ENCODE measurements at regions not wholly inside any gene's neighbourhood (a gene's known extent, or its start where the extent isn't known, plus 50 kb on each side); places are given as distances from the start of the nearest gene placed in this dataset.

GRCh38 chr7:136601772-136602171 is 266.7 kb upstream of the CHRM2 start:
- Histone ChIP-seq H3K36me3 (ENCODE audit: low read depth) (no peaks in the 10 kb centered on the region), H4K20me1 (ENCODE audit: insufficient read depth) (no peaks in the 10 kb centered on the region), H3K9me3 (ENCODE audit: insufficient read depth, low read depth) (no peaks in the 10 kb centered on the region), H3K79me2 (ENCODE audit: low read depth) (no peaks in the 10 kb centered on the region), H3K4me3 (no peak overlapping the region), H3F3A (ENCODE audit: insufficient read depth, low read depth) (no peaks in the 10 kb centered on the region), H3K27me3 (ENCODE audit: insufficient read depth, low read depth) (0 out of 2 replicates have a peak, but pooled peaks cover 3% of the 10 kb centered on the region), H3K9me2 (ENCODE audit: insufficient read depth) (no peaks in the 10 kb centered on the region), H2AFZ (no peak overlapping the region), H3K4me1 (replicated peaks; ENCODE audit: insufficient read depth) (no peaks in the 10 kb centered on the region), H3K27ac (no peak overlapping the region), H3K4me2 (no peak overlapping the region)
- ChIA-PET POLR2A (ENCODE audit: unreplicated experiment) (no interaction called here), CTCF (no interaction called here)
- no peak for DNase-seq
- intact Hi-C loops (cut with micrococcal nuclease; ENCODE audit: unreplicated experiment), result no loop called here
- no TSS peak for BruUV-seq (replicated peaks)
- no peak for TF ChIP-seq EZH2 (IDR thresholded peaks at IDR 0.05; ENCODE audit: low read depth)
- TF ChIP-seq, protein P1, sequence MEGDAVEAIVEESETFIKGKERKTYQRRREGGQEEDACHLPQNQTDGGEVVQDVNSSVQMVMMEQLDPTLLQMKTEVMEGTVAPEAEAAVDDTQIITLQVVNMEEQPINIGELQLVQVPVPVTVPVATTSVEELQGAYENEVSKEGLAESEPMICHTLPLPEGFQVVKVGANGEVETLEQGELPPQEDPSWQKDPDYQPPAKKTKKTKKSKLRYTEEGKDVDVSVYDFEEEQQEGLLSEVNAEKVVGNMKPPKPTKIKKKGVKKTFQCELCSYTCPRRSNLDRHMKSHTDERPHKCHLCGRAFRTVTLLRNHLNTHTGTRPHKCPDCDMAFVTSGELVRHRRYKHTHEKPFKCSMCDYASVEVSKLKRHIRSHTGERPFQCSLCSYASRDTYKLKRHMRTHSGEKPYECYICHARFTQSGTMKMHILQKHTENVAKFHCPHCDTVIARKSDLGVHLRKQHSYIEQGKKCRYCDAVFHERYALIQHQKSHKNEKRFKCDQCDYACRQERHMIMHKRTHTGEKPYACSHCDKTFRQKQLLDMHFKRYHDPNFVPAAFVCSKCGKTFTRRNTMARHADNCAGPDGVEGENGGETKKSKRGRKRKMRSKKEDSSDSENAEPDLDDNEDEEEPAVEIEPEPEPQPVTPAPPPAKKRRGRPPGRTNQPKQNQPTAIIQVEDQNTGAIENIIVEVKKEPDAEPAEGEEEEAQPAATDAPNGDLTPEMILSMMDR (conservative IDR thresholded peaks at IDR 0.05), result no peak

- Histone ChIP-seq H3K79me2 (ENCODE audit: low read depth) (no peaks in the 10 kb centered on the region), H4K20me1 (ENCODE audit: insufficient read depth) (no peaks in the 10 kb centered on the region), H3K36me3 (ENCODE audit: low read depth) (no peaks in the 10 kb centered on the region), H3K27ac (no peak overlapping the region), H2AFZ (no peak overlapping the region), H3K9me3 (ENCODE audit: insufficient read depth, low read depth) (no peaks in the 10 kb centered on the region), H3K4me2 (no peak overlapping the region), H3K27me3 (ENCODE audit: insufficient read depth, low read depth) (0 out of 2 replicates have a peak, but pooled peaks cover 3% of the 10 kb centered on the region), H3F3A (ENCODE audit: insufficient read depth, low read depth) (no peaks in the 10 kb centered on the region), H3K4me1 (replicated peaks; ENCODE audit: insufficient read depth) (no peaks in the 10 kb centered on the region), H3K9me2 (ENCODE audit: insufficient read depth) (no peaks in the 10 kb centered on the region), H3K4me3 (no peak overlapping the region)
- no TSS peak for BruUV-seq (replicated peaks)
- DNase-seq, result no peak
- intact Hi-C loops (cut with micrococcal nuclease; ENCODE audit: unreplicated experiment), result no loop called here
- ChIA-PET CTCF (no interaction called here), POLR2A (ENCODE audit: unreplicated experiment) (no interaction called here)
- TF ChIP-seq EZH2 (IDR thresholded peaks at IDR 0.05; ENCODE audit: low read depth), result no peak
- TF ChIP-seq, protein P1 (conservative IDR thresholded peaks at IDR 0.05), result no peak
Observed at GRCh38 chr7:136600475-136600874, 268.0 kb upstream of the CHRM2 start.

GRCh38 chr7:136594739-136595144 is 273.7 kb upstream of the CHRM2 start:
- DNase-seq, result no peak
- H3K9me2 ChIP-seq (ENCODE audit: insufficient read depth), result 0 out of 2 replicates have a peak, but pooled peaks cover 2% of the 10 kb centered on the region
- no peak overlapping the region for H3K4me3 ChIP-seq
- H2AFZ ChIP-seq, result no peak overlapping the region
- H3K9me3 ChIP-seq (ENCODE audit: insufficient read depth, low read depth), result no peaks in the 10 kb centered on the region
- no peak overlapping the region for H3K4me2 ChIP-seq
- POLR2A ChIA-PET (ENCODE audit: unreplicated experiment), result no interaction called here
- no peaks in the 10 kb centered on the region for H3K36me3 ChIP-seq (ENCODE audit: low read depth)
- no peaks in the 10 kb centered on the region for H3F3A ChIP-seq (ENCODE audit: insufficient read depth, low read depth)
- H3K79me2 ChIP-seq (ENCODE audit: low read depth), result no peaks in the 10 kb centered on the region
- CTCF ChIA-PET, result no interaction called here
- TF ChIP-seq, protein P1 (conservative IDR thresholded peaks at IDR 0.05), result no peak
- no peak for TF ChIP-seq EZH2 (IDR thresholded peaks at IDR 0.05; ENCODE audit: low read depth)
- no TSS peak for BruUV-seq (replicated peaks)
- intact Hi-C loops (cut with micrococcal nuclease; ENCODE audit: unreplicated experiment), result no loop called here
- no peak overlapping the region for H3K27ac ChIP-seq
- 0 out of 2 replicates have a peak, but pooled peaks cover 3% of the 10 kb centered on the region for H3K27me3 ChIP-seq (ENCODE audit: insufficient read depth, low read depth)
- no peaks in the 10 kb centered on the region for H3K4me1 ChIP-seq (replicated peaks; ENCODE audit: insufficient read depth)
- no peaks in the 10 kb centered on the region for H4K20me1 ChIP-seq (ENCODE audit: insufficient read depth)

All from PC-9 (cell line).